Liver (tissue), 8 donors: ENCODE measurements at regions not wholly inside any gene's neighbourhood (a gene's known extent, or its start where the extent isn't known, plus 50 kb on each side); places are given as distances from the start of the nearest gene placed in this dataset.

ENCODE experiments used
- DNase-seq: peaks from one replicate; pipeline ENCODE4 v3.0.0-alpha.2; 2017; ENCODE audit warnings: low spot score
- H3K27ac ChIP-seq, 2 donors: one replicate each; pipeline ENCODE4 v1.7.0; 2013; ENCODE audit warnings: inconsistent platforms in 2 of 2, low read length in 2 of 2, control low read depth in 1 of 2, low read depth in 1 of 2, mild to moderate bottlenecking in 1 of 2
- H3K27me3 ChIP-seq, 4 donors: one replicate each; pipeline versions ENCODE4 v1.6.1 to v1.7.0; 2013; ENCODE audit warnings: low read length in 3 of 4, inconsistent platforms in 1 of 4, mild to moderate bottlenecking in 1 of 4, moderate library complexity in 1 of 4; ENCODE audit not compliant: control insufficient read depth in 4 of 4, insufficient read depth in 4 of 4
- H3K36me3 ChIP-seq, 4 donors: one replicate each; pipeline versions ENCODE4 v1.6.1 to v1.7.0; 2013; ENCODE audit warnings: low read length in 3 of 4, mild to moderate bottlenecking in 3 of 4, low read depth in 1 of 4, moderate library complexity in 1 of 4; ENCODE audit not compliant: control insufficient read depth in 4 of 4, insufficient read depth in 3 of 4
- H3K4me1 ChIP-seq, 4 donors: one replicate each; pipeline versions ENCODE4 v1.6.1 to v1.7.0; 2013; ENCODE audit warnings: low read length in 3 of 4, mild to moderate bottlenecking in 3 of 4, moderate library complexity in 1 of 4; ENCODE audit not compliant: control insufficient read depth in 4 of 4, insufficient read depth in 4 of 4
- H3K4me3 ChIP-seq, 3 donors: one replicate each; pipeline versions ENCODE4 v1.6.1 to v1.7.0; 2013; ENCODE audit warnings: low read length in 3 of 3, control low read depth in 1 of 3, low read depth in 1 of 3, mild to moderate bottlenecking in 1 of 3
- H3K9ac ChIP-seq, 2 donors: one replicate each; pipeline ENCODE4 v1.7.0; 2013; ENCODE audit warnings: low read length in 2 of 2, mild to moderate bottlenecking in 2 of 2, moderate library complexity in 2 of 2, control low read depth in 1 of 2, low read depth in 1 of 2
- H3K9me3 ChIP-seq, 4 donors: one replicate each; pipeline versions ENCODE4 v1.6.1 to v1.7.0; 2013; ENCODE audit warnings: low read length in 3 of 4; ENCODE audit not compliant: control insufficient read depth in 4 of 4
- ATF3 ChIP-seq: IDR thresholded peaks from 2 replicates; pipeline ENCODE4 v1.6.1; 2016; ENCODE audit warnings: antibody characterized with exemption
- EGR1 ChIP-seq, 2 donors: IDR thresholded peaks; 2 replicates each; pipeline ENCODE4 v1.6.1; 2016 to 2018; ENCODE audit warnings: antibody characterized with exemption in 2 of 2, low read depth in 2 of 2
- FOXA2 ChIP-seq: IDR thresholded peaks from 2 replicates; pipeline ENCODE4 v1.6.1; 2016; ENCODE audit warnings: antibody characterized with exemption
- GABPA ChIP-seq, 2 donors: IDR thresholded peaks in 1 of 2; conservative IDR thresholded peaks in 1 of 2; 2 replicates each; pipeline ENCODE4 v1.6.1; 2016; ENCODE audit warnings: antibody characterized with exemption in 2 of 2, mild to moderate bottlenecking in 1 of 2, moderate library complexity in 1 of 2
- HNF4A ChIP-seq, 2 donors: conservative IDR thresholded peaks; 2 replicates each; pipeline ENCODE4 v1.6.1; 2016; ENCODE audit warnings: antibody characterized with exemption in 2 of 2, mild to moderate bottlenecking in 2 of 2
- HNF4G ChIP-seq: IDR thresholded peaks from 2 replicates; pipeline ENCODE4 v1.6.1; 2016; ENCODE audit warnings: antibody characterized with exemption
- NR2F2 ChIP-seq: IDR thresholded peaks from 2 replicates; pipeline ENCODE4 v1.6.1; 2016; ENCODE audit warnings: antibody characterized with exemption
- RAD21 ChIP-seq, 2 donors: IDR thresholded peaks; 2 replicates each; pipeline ENCODE4 v1.6.1; 2016; ENCODE audit warnings: antibody characterized with exemption in 2 of 2, mild to moderate bottlenecking in 2 of 2
- RXRA ChIP-seq, 2 donors: IDR thresholded peaks; 2 replicates each; pipeline ENCODE4 v1.6.1; 2017 to 2018; ENCODE audit warnings: antibody characterized with exemption in 2 of 2, mild to moderate bottlenecking in 1 of 2
- SP1 ChIP-seq: IDR thresholded peaks from 2 replicates; pipeline ENCODE4 v1.6.1; 2018; ENCODE audit warnings: antibody characterized with exemption, mild to moderate bottlenecking
- TAF1 ChIP-seq: conservative IDR thresholded peaks from 2 replicates; pipeline ENCODE4 v1.6.1; 2016; ENCODE audit warnings: antibody characterized with exemption, mild to moderate bottlenecking
- YY1 ChIP-seq: IDR thresholded peaks from 2 replicates; pipeline ENCODE4 v1.6.1; 2016; ENCODE audit warnings: antibody characterized with exemption, mild to moderate bottlenecking
- WGBS: extraction: QIAGEN DNeasy Blood & Tissue Kit; methylation state at CpG from one replicate; pipeline ENCODE4 v1.1.7; 2013; 5-methylcytosine and 5-hydroxymethylcytosine counted together
- TF ChIP-seq, protein P1 (sequence below): fragments of 150-350 bp; IDR thresholded peaks from 2 replicates; pipeline ENCODE4 v1.5.1; 2017; ENCODE audit warnings: improper control_type of control experiment, low read depth, low read length; ENCODE audit not compliant: missing input control
- TF ChIP-seq, protein P2 (sequence below): IDR thresholded peaks from 2 replicates; pipeline ENCODE4 v1.6.1; 2016; ENCODE audit warnings: antibody characterized with exemption
- donor health status: healthy.
- donor health status: healthy.
- donor health status: healthy.
- donor health status: healthy.
- donor health status: healthy.

GRCh38 chr1:14543191-14543840, 55.2 kb upstream of the KAZN start:
- no peak overlapping the region for H3K27ac ChIP-seq
- no peak overlapping the region for H3K4me3 ChIP-seq
- peaks cover 0 to 7% (median 5%) of the 10 kb centered on the region in 4 donors for H3K9me3 ChIP-seq
- H3K4me1 ChIP-seq = no peaks in the 10 kb centered on the region
- H3K36me3 ChIP-seq = no peaks in the 10 kb centered on the region
- WGBS = 77% methylated on average over 7 of the region's 7 CpGs
- DNase-seq = no peak
- TF ChIP-seq NR2F2 = no peak
- no peak for TF ChIP-seq ATF3
- no peak for TF ChIP-seq EGR1 (IDR thresholded peaks at IDR 0.05; ENCODE audit: low read depth in 2 of 2)
- no peak for TF ChIP-seq RAD21 (IDR thresholded peaks at IDR 0.05)
- TF ChIP-seq, protein P1, sequence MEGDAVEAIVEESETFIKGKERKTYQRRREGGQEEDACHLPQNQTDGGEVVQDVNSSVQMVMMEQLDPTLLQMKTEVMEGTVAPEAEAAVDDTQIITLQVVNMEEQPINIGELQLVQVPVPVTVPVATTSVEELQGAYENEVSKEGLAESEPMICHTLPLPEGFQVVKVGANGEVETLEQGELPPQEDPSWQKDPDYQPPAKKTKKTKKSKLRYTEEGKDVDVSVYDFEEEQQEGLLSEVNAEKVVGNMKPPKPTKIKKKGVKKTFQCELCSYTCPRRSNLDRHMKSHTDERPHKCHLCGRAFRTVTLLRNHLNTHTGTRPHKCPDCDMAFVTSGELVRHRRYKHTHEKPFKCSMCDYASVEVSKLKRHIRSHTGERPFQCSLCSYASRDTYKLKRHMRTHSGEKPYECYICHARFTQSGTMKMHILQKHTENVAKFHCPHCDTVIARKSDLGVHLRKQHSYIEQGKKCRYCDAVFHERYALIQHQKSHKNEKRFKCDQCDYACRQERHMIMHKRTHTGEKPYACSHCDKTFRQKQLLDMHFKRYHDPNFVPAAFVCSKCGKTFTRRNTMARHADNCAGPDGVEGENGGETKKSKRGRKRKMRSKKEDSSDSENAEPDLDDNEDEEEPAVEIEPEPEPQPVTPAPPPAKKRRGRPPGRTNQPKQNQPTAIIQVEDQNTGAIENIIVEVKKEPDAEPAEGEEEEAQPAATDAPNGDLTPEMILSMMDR = no peak
- no peak for TF ChIP-seq SP1
- H3K27me3 ChIP-seq = peaks cover 0 to 12% (median 3%) of the 10 kb centered on the region in 4 donors
- H3K9ac ChIP-seq = no peak overlapping the region

GRCh38 chr1:14544319-14544718, 54.2 kb upstream of the KAZN start:
- Histone ChIP-seq H3K4me3 (no peak overlapping the region), H3K27me3 (peaks cover 0 to 12% (median 3%) of the 10 kb centered on the region in 4 donors), H3K36me3 (no peaks in the 10 kb centered on the region), H3K27ac (no peak overlapping the region), H3K9ac (no peak overlapping the region), H3K4me1 (no peaks in the 10 kb centered on the region), H3K9me3 (peaks cover 0 to 5% (median 2%) of the 10 kb centered on the region in 4 donors)
- TF ChIP-seq EGR1 (IDR thresholded peaks at IDR 0.05; ENCODE audit: low read depth in 2 of 2) (no peak), GABPA (IDR thresholded peaks at IDR 0.05 in 1 of 2, conservative IDR thresholded peaks at IDR 0.05 in 1 of 2) (no peak), TAF1 (no peak), FOXA2 (no peak), HNF4G (no peak), HNF4A (conservative IDR thresholded peaks at IDR 0.05) (no peak), RAD21 (IDR thresholded peaks at IDR 0.05) (no peak), NR2F2 (no peak), RXRA (IDR thresholded peaks at IDR 0.05) (no peak), ATF3 (no peak), YY1 (no peak)
- TF ChIP-seq, protein P2, sequence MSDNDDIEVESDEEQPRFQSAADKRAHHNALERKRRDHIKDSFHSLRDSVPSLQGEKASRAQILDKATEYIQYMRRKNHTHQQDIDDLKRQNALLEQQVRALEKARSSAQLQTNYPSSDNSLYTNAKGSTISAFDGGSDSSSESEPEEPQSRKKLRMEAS = no peak
- TF ChIP-seq, protein P1 = no peak
- WGBS = 80% methylated on average over 2 of the region's 2 CpGs
- DNase-seq = no peak
